ENCODE measurements at regions not wholly inside any gene's neighbourhood (a gene's known extent, or its start where the extent isn't known, plus 50 kb on each side); places are given as distances from the start of the nearest gene placed in this dataset.

DNA sequence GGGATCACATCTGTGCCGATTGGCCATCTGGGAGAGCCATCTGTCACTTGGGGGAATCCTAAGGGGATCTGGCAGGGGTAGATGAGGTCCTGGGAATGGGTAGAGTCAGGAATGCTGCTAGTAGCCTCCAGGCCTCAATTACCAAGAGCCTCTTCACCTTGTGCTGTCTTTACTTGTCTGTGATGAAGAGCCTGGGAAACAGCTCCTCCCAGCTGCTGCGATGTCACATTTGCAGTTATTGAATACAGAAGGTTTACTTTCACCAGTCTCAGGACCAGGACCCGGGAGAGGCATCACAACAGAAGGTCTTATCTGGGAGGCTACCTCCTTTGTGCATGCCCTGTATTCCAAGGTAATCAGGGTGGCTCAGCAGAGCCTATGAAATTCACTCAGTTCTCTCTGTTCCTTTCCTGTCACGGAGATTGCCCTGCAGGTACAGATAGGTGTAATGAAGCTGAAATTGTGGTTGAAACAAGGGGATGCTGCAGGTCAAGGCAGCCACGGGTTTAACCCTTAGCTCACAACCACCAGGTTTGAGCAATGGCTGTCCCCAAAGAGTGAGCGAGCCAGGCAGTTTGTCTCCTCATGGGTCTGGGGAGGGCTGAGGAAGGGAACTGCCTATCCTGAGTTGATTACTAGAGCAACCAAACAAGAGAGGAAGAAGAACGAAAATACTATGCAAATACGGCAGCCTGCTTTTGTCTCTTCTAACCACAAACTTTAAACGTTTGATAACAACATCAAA is 298.9 kb upstream of the RORA start:
- Histone ChIP-seq H3K27me3 (ENCODE audit: insufficient read depth, low read length, poor library complexity) (peaks cover 3% of the 10 kb centered on the region), H3K4me2 (ENCODE audit: insufficient read depth, low read length) (no peak overlapping the region), H4K20me1 (ENCODE audit: insufficient read depth, low read length) (no peaks in the 10 kb centered on the region), H3K36me3 (ENCODE audit: insufficient read depth, low read length) (no peaks in the 10 kb centered on the region), H3K27ac (ENCODE audit: low read length) (no peak overlapping the region), H2AFZ (ENCODE audit: low read depth, low read length) (no peak overlapping the region), H3K9ac (ENCODE audit: low read depth, low read length) (no peak overlapping the region), H3K4me1 (ENCODE audit: insufficient read depth, low read length) (no peaks in the 10 kb centered on the region), H3K9me3 (ENCODE audit: insufficient read depth, low read length, severe bottlenecking) (no peaks in the 10 kb centered on the region), H3K4me3 (ENCODE audit: low read depth in 1 of 2, low read length in 2 of 2) (no peak overlapping the region), H3K79me2 (ENCODE audit: insufficient read depth, low read length) (no peaks in the 10 kb centered on the region)
- no peak for DNase-seq
- TF ChIP-seq, protein P1, sequence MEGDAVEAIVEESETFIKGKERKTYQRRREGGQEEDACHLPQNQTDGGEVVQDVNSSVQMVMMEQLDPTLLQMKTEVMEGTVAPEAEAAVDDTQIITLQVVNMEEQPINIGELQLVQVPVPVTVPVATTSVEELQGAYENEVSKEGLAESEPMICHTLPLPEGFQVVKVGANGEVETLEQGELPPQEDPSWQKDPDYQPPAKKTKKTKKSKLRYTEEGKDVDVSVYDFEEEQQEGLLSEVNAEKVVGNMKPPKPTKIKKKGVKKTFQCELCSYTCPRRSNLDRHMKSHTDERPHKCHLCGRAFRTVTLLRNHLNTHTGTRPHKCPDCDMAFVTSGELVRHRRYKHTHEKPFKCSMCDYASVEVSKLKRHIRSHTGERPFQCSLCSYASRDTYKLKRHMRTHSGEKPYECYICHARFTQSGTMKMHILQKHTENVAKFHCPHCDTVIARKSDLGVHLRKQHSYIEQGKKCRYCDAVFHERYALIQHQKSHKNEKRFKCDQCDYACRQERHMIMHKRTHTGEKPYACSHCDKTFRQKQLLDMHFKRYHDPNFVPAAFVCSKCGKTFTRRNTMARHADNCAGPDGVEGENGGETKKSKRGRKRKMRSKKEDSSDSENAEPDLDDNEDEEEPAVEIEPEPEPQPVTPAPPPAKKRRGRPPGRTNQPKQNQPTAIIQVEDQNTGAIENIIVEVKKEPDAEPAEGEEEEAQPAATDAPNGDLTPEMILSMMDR (IDR thresholded peaks at IDR 0.05; ENCODE audit: borderline replicate concordance, extremely low read depth, low read length, poor library complexity, severe bottlenecking) = no peak
- TF ChIP-seq EZH2 (IDR thresholded peaks at IDR 0.05; ENCODE audit: borderline replicate concordance, low read depth, low read length, severe bottlenecking) = no peak
- no peak for ATAC-seq (ENCODE audit: insufficient read depth, low read depth)

DNA sequence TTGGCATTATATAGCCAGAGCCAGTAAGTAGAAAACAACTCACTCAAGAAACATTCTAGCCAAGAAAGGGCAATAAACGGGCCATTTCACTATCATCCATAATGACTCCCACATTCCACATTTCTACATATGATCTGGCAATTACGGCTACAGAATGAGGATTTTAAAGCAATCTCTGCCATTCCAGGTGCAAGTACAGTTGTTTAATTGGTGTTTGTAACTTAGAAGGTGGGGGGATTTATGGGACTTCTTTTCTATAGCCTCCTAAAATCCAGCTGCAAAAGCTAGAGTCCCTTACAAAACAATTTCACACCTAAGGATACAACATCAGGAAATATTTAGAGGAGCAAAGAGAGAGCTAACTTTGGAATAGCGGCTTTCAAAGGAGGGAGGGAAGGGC is 295.4 kb upstream of the RORA start:
- Histone ChIP-seq H4K20me1 (ENCODE audit: insufficient read depth, low read length) (no peaks in the 10 kb centered on the region), H3K27me3 (ENCODE audit: insufficient read depth, low read length, poor library complexity) (peaks cover 3% of the 10 kb centered on the region), H2AFZ (ENCODE audit: low read depth, low read length) (no peak overlapping the region), H3K27ac (ENCODE audit: low read length) (no peak overlapping the region), H3K9ac (ENCODE audit: low read depth, low read length) (no peak overlapping the region), H3K4me3 (ENCODE audit: low read depth in 1 of 2, low read length in 2 of 2) (no peak overlapping the region), H3K36me3 (ENCODE audit: insufficient read depth, low read length) (no peaks in the 10 kb centered on the region), H3K4me2 (ENCODE audit: insufficient read depth, low read length) (no peak overlapping the region), H3K9me3 (ENCODE audit: insufficient read depth, low read length, severe bottlenecking) (no peaks in the 10 kb centered on the region), H3K4me1 (ENCODE audit: insufficient read depth, low read length) (no peaks in the 10 kb centered on the region), H3K79me2 (ENCODE audit: insufficient read depth, low read length) (no peaks in the 10 kb centered on the region)
- no peak for TF ChIP-seq EZH2 (IDR thresholded peaks at IDR 0.05; ENCODE audit: borderline replicate concordance, low read depth, low read length, severe bottlenecking)
- TF ChIP-seq, protein P1 (IDR thresholded peaks at IDR 0.05; ENCODE audit: borderline replicate concordance, extremely low read depth, low read length, poor library complexity, severe bottlenecking) = no peak
- ATAC-seq (ENCODE audit: insufficient read depth, low read depth) = no peak
- no peak for DNase-seq

DNA sequence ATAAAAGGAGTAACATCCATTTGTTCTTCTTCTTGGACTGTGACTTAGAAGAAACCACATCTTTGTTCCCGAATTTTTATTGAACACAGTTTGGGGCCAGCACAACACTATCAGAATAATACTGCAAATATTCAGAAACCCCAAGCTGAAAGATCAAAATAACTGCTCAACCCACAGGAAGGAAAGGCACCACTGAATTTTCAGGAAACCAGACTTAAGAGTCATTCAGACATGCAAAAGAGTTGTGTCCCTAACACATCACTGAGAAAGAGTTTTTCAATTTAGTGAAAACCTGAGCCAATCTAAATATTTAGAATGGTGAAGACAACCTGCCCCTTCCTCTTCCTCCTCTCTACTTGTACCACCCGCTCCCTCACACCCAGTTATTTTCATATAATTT is 295.0 kb upstream of the RORA start:
- DNase-seq (no peak), ATAC-seq (ENCODE audit: insufficient read depth, low read depth) (no peak)
- Histone ChIP-seq H3K79me2 (ENCODE audit: insufficient read depth, low read length) (no peaks in the 10 kb centered on the region), H3K27ac (ENCODE audit: low read length) (no peak overlapping the region), H3K4me2 (ENCODE audit: insufficient read depth, low read length) (no peak overlapping the region), H4K20me1 (ENCODE audit: insufficient read depth, low read length) (no peaks in the 10 kb centered on the region), H3K9me3 (ENCODE audit: insufficient read depth, low read length, severe bottlenecking) (no peaks in the 10 kb centered on the region), H3K4me3 (ENCODE audit: low read depth in 1 of 2, low read length in 2 of 2) (no peak overlapping the region), H3K4me1 (ENCODE audit: insufficient read depth, low read length) (no peaks in the 10 kb centered on the region), H3K27me3 (ENCODE audit: insufficient read depth, low read length, poor library complexity) (peaks cover 3% of the 10 kb centered on the region), H3K36me3 (ENCODE audit: insufficient read depth, low read length) (no peaks in the 10 kb centered on the region), H2AFZ (ENCODE audit: low read depth, low read length) (no peak overlapping the region), H3K9ac (ENCODE audit: low read depth, low read length) (no peak overlapping the region)
- no peak for TF ChIP-seq EZH2 (IDR thresholded peaks at IDR 0.05; ENCODE audit: borderline replicate concordance, low read depth, low read length, severe bottlenecking)

DNA sequence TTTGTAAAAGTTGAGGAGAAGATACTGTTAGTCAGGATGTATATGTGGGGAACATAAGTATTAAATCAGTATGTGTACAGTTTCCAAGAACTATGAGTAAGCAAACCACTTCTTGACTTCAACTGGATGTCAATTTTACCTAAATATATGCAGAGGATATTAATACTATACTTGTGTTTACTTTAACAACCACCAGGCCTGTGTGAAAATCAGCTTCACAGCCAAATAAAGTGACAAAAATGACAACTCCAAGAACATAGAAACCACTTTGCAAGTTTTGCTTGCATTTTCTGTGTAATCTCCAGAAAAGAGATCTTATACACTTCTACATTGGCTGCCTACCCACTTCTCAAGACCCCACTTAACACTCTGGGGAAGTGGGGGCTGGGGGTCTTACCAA is 293.3 kb upstream of the RORA start:
- peaks cover 2% of the 10 kb centered on the region for H3K27me3 ChIP-seq (ENCODE audit: insufficient read depth, low read length, poor library complexity)
- H3K4me3 ChIP-seq (ENCODE audit: low read depth in 1 of 2, low read length in 2 of 2) = no peak overlapping the region
- H3K27ac ChIP-seq (ENCODE audit: low read length) = no peak overlapping the region
- no peaks in the 10 kb centered on the region for H3K36me3 ChIP-seq (ENCODE audit: insufficient read depth, low read length)
- H2AFZ ChIP-seq (ENCODE audit: low read depth, low read length) = no peak overlapping the region
- no peaks in the 10 kb centered on the region for H3K4me1 ChIP-seq (ENCODE audit: insufficient read depth, low read length)
- H3K9ac ChIP-seq (ENCODE audit: low read depth, low read length) = no peak overlapping the region
- H3K79me2 ChIP-seq (ENCODE audit: insufficient read depth, low read length) = no peaks in the 10 kb centered on the region
- no peaks in the 10 kb centered on the region for H3K9me3 ChIP-seq (ENCODE audit: insufficient read depth, low read length, severe bottlenecking)
- H4K20me1 ChIP-seq (ENCODE audit: insufficient read depth, low read length) = no peaks in the 10 kb centered on the region
- no peak overlapping the region for H3K4me2 ChIP-seq (ENCODE audit: insufficient read depth, low read length)
- TF ChIP-seq, protein P1 (IDR thresholded peaks at IDR 0.05; ENCODE audit: borderline replicate concordance, extremely low read depth, low read length, poor library complexity, severe bottlenecking) = no peak
- no peak for TF ChIP-seq EZH2 (IDR thresholded peaks at IDR 0.05; ENCODE audit: borderline replicate concordance, low read depth, low read length, severe bottlenecking)
- ATAC-seq (ENCODE audit: insufficient read depth, low read depth) (no peak), DNase-seq (no peak)
